ENCODE measurements at regions not wholly inside any gene's neighbourhood (a gene's known extent, or its start where the extent isn't known, plus 50 kb on each side); places are given as distances from the start of the nearest gene placed in this dataset.

DNA sequence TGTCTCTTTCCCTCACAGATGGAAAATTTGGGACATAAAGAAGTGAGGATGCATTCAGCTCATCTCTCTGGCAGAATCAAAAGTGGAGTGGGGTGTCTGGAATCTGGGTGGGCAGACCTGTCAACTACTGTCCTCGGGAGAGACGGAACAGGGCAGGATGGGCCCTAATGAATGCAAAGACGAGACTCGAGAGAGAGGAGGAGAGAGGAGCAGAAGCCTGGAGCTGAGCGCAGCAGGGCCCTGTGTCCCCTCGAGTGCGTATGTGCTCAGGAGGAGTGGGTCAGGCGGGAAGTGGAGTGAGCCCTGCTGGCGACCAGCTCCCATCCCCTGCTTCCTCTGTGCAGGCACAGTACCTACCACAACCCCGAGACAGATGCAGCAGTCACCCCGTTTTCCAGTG lies 78.9 kb downstream of the TEX29 start:
- H3K4me3 ChIP-seq (ENCODE audit: control insufficient read depth, low read depth, low read length) = no peak overlapping the region
- no peak for DNase-seq (ENCODE audit: low read depth)
- TF ChIP-seq, protein P1, sequence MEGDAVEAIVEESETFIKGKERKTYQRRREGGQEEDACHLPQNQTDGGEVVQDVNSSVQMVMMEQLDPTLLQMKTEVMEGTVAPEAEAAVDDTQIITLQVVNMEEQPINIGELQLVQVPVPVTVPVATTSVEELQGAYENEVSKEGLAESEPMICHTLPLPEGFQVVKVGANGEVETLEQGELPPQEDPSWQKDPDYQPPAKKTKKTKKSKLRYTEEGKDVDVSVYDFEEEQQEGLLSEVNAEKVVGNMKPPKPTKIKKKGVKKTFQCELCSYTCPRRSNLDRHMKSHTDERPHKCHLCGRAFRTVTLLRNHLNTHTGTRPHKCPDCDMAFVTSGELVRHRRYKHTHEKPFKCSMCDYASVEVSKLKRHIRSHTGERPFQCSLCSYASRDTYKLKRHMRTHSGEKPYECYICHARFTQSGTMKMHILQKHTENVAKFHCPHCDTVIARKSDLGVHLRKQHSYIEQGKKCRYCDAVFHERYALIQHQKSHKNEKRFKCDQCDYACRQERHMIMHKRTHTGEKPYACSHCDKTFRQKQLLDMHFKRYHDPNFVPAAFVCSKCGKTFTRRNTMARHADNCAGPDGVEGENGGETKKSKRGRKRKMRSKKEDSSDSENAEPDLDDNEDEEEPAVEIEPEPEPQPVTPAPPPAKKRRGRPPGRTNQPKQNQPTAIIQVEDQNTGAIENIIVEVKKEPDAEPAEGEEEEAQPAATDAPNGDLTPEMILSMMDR (conservative IDR thresholded peaks at IDR 0.05; ENCODE audit: control insufficient read depth, insufficient read depth, low read depth, low read length) = no peak

DNA sequence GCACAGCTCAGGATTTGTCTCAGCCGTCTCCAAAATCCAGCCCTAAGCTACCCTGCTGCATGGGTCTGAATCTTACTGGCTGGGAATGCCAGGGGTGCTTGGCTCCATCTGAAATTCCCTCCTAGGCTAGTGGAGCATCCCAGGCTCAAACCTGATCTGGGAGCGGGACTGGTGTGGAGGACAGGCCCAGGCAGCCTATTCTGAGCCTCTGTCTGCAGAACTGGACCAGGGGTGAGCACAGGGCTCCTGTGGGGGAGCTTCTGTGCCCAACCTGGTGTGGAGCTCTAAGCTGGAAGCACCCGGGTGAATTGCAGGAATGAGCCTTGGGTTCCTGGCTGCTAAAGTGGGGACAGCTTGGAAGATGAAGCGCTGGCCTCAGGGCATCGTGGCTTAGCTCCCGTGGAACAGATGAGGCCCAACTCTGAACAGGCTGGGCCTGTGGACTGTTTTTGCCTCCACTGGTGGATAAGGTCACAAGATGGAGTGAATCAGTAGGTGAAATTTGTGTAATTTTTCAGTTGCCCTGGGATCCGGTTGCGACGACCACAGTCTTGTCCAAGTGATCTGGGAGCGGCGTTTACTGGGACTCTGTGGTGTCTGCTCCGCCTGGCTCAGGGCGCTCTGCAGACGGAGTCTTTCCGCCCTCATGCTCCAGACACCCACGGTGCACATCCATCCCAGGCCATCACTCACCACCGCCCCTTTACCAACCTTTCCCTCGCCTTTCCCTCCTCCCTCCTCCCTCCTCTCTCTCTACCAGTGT lies 79.5 kb downstream of the TEX29 start:
- no peak overlapping the region for H3K4me3 ChIP-seq (ENCODE audit: control insufficient read depth, low read depth, low read length)
- TF ChIP-seq, protein P1 (conservative IDR thresholded peaks at IDR 0.05; ENCODE audit: control insufficient read depth, insufficient read depth, low read depth, low read length) = no peak
- no peak for DNase-seq (ENCODE audit: low read depth)

DNA sequence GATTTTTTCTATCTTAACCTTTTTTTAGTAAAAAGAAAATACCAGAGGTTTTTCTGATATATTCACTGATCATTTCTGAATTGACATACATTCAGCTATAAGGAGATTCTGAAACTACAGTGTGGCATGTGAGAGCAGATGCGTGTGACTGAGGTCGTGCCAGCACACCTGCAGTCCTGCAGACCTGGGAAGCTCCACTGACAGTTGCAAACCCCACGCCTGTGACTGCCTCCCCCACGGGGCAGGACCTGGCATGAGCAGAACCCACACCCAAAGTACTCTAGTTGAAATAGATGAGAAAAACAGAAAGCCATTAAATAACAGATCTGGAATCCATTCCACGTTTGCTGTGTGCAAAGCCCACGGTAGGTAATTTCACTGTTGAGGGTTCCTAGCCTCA lies 80.7 kb downstream of the TEX29 start:
- TF ChIP-seq, protein P1 (conservative IDR thresholded peaks at IDR 0.05; ENCODE audit: control insufficient read depth, insufficient read depth, low read depth, low read length) = no peak
- DNase-seq (ENCODE audit: low read depth) = no peak
- H3K4me3 ChIP-seq (ENCODE audit: control insufficient read depth, low read depth, low read length) = no peak overlapping the region

DNA sequence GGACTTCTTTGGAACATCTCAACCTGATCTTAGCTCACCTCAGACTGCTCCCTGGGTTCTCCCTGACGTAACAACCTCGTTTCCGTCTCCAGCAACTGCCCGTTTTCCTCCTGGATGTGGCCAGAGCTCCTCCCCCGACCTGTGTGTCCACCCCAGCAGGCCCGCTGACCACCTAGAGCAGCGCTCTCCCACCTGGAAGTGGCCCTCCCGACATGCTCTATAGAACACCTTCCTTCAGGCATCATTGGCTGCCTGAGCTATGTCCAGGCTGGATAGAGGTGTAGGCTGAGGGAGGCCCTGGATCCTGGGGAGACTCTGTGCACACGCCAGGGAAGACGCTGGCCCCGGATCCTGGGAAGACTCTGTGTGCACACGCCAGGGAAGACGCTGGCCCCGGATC lies 81.3 kb downstream of the TEX29 start:
- H3K4me3 ChIP-seq (ENCODE audit: control insufficient read depth, low read depth, low read length) = no peak overlapping the region
- TF ChIP-seq, protein P1 (conservative IDR thresholded peaks at IDR 0.05; ENCODE audit: control insufficient read depth, insufficient read depth, low read depth, low read length) = no peak
- DNase-seq (ENCODE audit: low read depth) = no peak

DNA sequence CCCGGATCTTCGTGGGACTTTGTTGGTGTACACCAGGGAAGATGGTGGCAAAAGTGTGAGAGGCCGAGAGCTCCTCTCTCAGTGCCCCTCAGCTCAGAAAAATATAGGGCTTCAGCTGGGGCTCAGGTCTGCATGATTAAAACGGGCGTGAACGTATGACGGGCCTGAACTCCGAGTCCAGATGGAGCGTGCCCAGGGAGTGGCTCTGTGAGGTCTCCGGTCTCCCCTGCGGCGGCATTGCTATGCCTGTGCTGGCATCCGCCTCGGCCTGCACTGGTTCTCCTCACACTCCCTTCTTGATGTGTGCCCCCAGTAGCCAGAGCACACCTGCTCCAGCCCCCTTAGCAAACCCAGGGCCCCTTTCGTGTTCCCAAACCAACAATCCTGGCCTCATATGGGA lies 82.0 kb downstream of the TEX29 start:
- TF ChIP-seq, protein P1 (conservative IDR thresholded peaks at IDR 0.05; ENCODE audit: control insufficient read depth, insufficient read depth, low read depth, low read length) = no peak
- no peak for DNase-seq (ENCODE audit: low read depth)
- no peak overlapping the region for H3K4me3 ChIP-seq (ENCODE audit: control insufficient read depth, low read depth, low read length)

DNA sequence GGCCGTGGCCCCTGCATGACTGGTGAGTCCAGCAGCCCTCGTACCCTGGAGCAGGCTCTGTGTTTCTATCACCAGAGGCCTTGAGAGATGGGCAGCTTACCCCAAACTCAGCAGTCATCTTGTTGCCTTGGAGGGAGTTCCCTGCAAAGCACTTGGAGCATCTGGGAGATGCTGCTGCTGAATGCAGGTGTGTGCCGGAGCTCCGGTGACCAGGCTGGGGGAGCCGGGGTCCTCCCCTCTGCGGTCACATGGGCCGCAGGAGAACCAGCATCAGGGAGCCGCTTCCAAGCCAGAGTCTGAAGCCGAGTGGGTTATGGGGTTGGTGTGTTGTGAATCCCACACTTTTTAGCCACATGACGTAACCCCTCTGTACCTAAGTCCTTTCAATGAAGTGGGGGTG lies 82.8 kb downstream of the TEX29 start:
- no peak for DNase-seq (ENCODE audit: low read depth)
- no peak overlapping the region for H3K4me3 ChIP-seq (ENCODE audit: control insufficient read depth, low read depth, low read length)
- TF ChIP-seq, protein P1 (conservative IDR thresholded peaks at IDR 0.05; ENCODE audit: control insufficient read depth, insufficient read depth, low read depth, low read length) = no peak
